ENCODE measurements at regions not wholly inside any gene's neighbourhood (a gene's known extent, or its start where the extent isn't known, plus 50 kb on each side); places are given as distances from the start of the nearest gene placed in this dataset.

- CTCF ChIA-PET = no interaction called here
- no peak overlapping the region for H3K27ac ChIP-seq
- POLR2A ChIA-PET (ENCODE audit: low non-redundant PET) = no interaction called here
- TF ChIP-seq CTCF (conservative IDR thresholded peaks at IDR 0.05; ENCODE audit: low read depth) = no peak
- DNase-seq (ENCODE audit: low spot score) = no peak
These were observed 715.6 kb upstream of the NRSN1 start for GRCh38 chr6:23410439-23410838.

GRCh38 chr6:23412770-23413169 is 713.2 kb upstream of the NRSN1 start:
- ChIA-PET POLR2A (ENCODE audit: low non-redundant PET) (no interaction called here), CTCF (no interaction called here)
- H3K27ac ChIP-seq = no peak overlapping the region
- DNase-seq (ENCODE audit: low spot score) = no peak
- TF ChIP-seq CTCF (conservative IDR thresholded peaks at IDR 0.05; ENCODE audit: low read depth) = no peak

GRCh38 chr6:23413327-23414050 is 712.5 kb upstream of the NRSN1 start:
- POLR2A ChIA-PET (ENCODE audit: low non-redundant PET) = no interaction called here
- no peak for DNase-seq (ENCODE audit: low spot score)
- CTCF ChIA-PET = no interaction called here
- no peak overlapping the region for H3K27ac ChIP-seq
- no peak for TF ChIP-seq CTCF (conservative IDR thresholded peaks at IDR 0.05; ENCODE audit: low read depth)

- H3K27ac ChIP-seq = no peak overlapping the region
- ChIA-PET CTCF (no interaction called here), POLR2A (ENCODE audit: low non-redundant PET) (no interaction called here)
- TF ChIP-seq CTCF (conservative IDR thresholded peaks at IDR 0.05; ENCODE audit: low read depth) = 0 out of 2 replicates have a peak, but pooled peaks have one; percentile 15
- DNase-seq (ENCODE audit: low spot score) = no peak
These were observed 712.0 kb upstream of the NRSN1 start for GRCh38 chr6:23414051-23414445.

GRCh38 chr6:23414922-23415321 is 711.1 kb upstream of the NRSN1 start:
- no peak overlapping the region for H3K27ac ChIP-seq
- DNase-seq (ENCODE audit: low spot score) = no peak
- TF ChIP-seq CTCF (conservative IDR thresholded peaks at IDR 0.05; ENCODE audit: low read depth) = no peak
- ChIA-PET POLR2A (ENCODE audit: low non-redundant PET) (no interaction called here), CTCF (no interaction called here)

- TF ChIP-seq CTCF (conservative IDR thresholded peaks at IDR 0.05; ENCODE audit: low read depth) = no peak
- no peak overlapping the region for H3K27ac ChIP-seq
- DNase-seq (ENCODE audit: low spot score) = no peak
- POLR2A ChIA-PET (ENCODE audit: low non-redundant PET) = no interaction called here
- CTCF ChIA-PET = no interaction called here
These were observed 710.1 kb upstream of the NRSN1 start for GRCh38 chr6:23415819-23416427.
